ENCODE measurements at regions not wholly inside any gene's neighbourhood (a gene's known extent, or its start where the extent isn't known, plus 50 kb on each side); places are given as distances from the start of the nearest gene placed in this dataset.

- Histone ChIP-seq H3K4me1 (ENCODE audit: control insufficient read depth, insufficient read depth, low read length, poor library complexity, severe bottlenecking) (no peaks in the 10 kb centered on the region), H3K27ac (ENCODE audit: low read depth, low read length, severe bottlenecking) (no peak overlapping the region), H3K4me3 (ENCODE audit: extremely low read depth, insufficient read depth, low read length, poor library complexity, severe bottlenecking) (no peak overlapping the region), H3K36me3 (ENCODE audit: control insufficient read depth, insufficient read depth, low read length) (no peaks in the 10 kb centered on the region), H3K9me3 (ENCODE audit: control insufficient read depth, low read length) (no peaks in the 10 kb centered on the region)
- 74 to 100% methylated on average over 1 to 3 of the region's 3 CpGs for WGBS, 2 experiments (ENCODE audit: insufficient coverage in 2 of 2)
Observed at GRCh38 chr14:55955175-55955574, 163.0 kb upstream of the PELI2 start.

GRCh38 chr14:55957950-55958349 lies 160.3 kb upstream of the PELI2 start:
- Histone ChIP-seq H3K9me3 (ENCODE audit: control insufficient read depth, low read length) (no peaks in the 10 kb centered on the region), H3K27ac (ENCODE audit: low read depth, low read length, severe bottlenecking) (peak overlapping the region; percentile 5), H3K4me1 (ENCODE audit: control insufficient read depth, insufficient read depth, low read length, poor library complexity, severe bottlenecking) (no peaks in the 10 kb centered on the region), H3K4me3 (ENCODE audit: extremely low read depth, insufficient read depth, low read length, poor library complexity, severe bottlenecking) (no peak overlapping the region), H3K36me3 (ENCODE audit: control insufficient read depth, insufficient read depth, low read length) (no peaks in the 10 kb centered on the region)
- 11 to 28% methylated on average over 6 to 7 of the region's 7 CpGs for WGBS, 2 experiments (ENCODE audit: insufficient coverage in 2 of 2)

DNA sequence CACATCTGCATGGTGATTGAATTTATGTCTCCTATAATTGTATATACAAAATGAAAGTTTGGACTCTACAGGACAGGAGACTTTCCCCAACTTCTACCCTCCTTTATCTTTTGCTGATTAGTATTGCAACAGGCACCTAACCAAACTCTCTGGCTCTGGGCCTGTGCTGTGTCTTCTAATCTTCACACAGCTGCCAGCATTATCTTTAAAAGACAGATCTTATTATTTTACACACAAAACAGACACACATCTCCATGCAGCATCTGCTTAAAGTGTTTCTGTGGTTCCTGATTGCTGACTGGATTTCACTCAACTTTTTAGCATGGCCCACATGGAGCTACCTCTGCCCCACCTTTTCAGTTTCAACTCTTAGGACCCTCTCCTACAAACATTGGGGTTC lies 154.9 kb upstream of the PELI2 start:
- Histone ChIP-seq H3K9me3 (ENCODE audit: control insufficient read depth, low read length) (no peaks in the 10 kb centered on the region), H3K27ac (ENCODE audit: low read depth, low read length, severe bottlenecking) (no peak overlapping the region), H3K36me3 (ENCODE audit: control insufficient read depth, insufficient read depth, low read length) (no peaks in the 10 kb centered on the region), H3K4me3 (ENCODE audit: extremely low read depth, insufficient read depth, low read length, poor library complexity, severe bottlenecking) (no peak overlapping the region), H3K4me1 (ENCODE audit: control insufficient read depth, insufficient read depth, low read length, poor library complexity, severe bottlenecking) (peaks cover 5% of the 10 kb centered on the region)

GRCh38 chr14:55964091-55964490 lies 154.1 kb upstream of the PELI2 start:
- H3K4me3 ChIP-seq (ENCODE audit: extremely low read depth, insufficient read depth, low read length, poor library complexity, severe bottlenecking): no peak overlapping the region
- no peaks in the 10 kb centered on the region for H3K36me3 ChIP-seq (ENCODE audit: control insufficient read depth, insufficient read depth, low read length)
- WGBS, 2 experiments (ENCODE audit: insufficient coverage in 2 of 2): 89 to 90% methylated on average over 6 to 8 of the region's 8 CpGs
- no peaks in the 10 kb centered on the region for H3K9me3 ChIP-seq (ENCODE audit: control insufficient read depth, low read length)
- peaks cover 5% of the 10 kb centered on the region for H3K4me1 ChIP-seq (ENCODE audit: control insufficient read depth, insufficient read depth, low read length, poor library complexity, severe bottlenecking)
- peak overlapping the region; percentile 18 for H3K27ac ChIP-seq (ENCODE audit: low read depth, low read length, severe bottlenecking)

- 80 to 84% methylated on average over 2 to 3 of the region's 3 CpGs for WGBS, 2 experiments (ENCODE audit: insufficient coverage in 2 of 2)
- Histone ChIP-seq H3K4me1 (ENCODE audit: control insufficient read depth, insufficient read depth, low read length, poor library complexity, severe bottlenecking) (peaks cover 5% of the 10 kb centered on the region), H3K27ac (ENCODE audit: low read depth, low read length, severe bottlenecking) (no peak overlapping the region), H3K36me3 (ENCODE audit: control insufficient read depth, insufficient read depth, low read length) (no peaks in the 10 kb centered on the region), H3K9me3 (ENCODE audit: control insufficient read depth, low read length) (no peaks in the 10 kb centered on the region), H3K4me3 (ENCODE audit: extremely low read depth, insufficient read depth, low read length, poor library complexity, severe bottlenecking) (no peak overlapping the region)
Observed at GRCh38 chr14:55964821-55965220, 153.4 kb upstream of the PELI2 start.

GRCh38 chr14:55965851-55966250 lies 152.4 kb upstream of the PELI2 start:
- H3K4me3 ChIP-seq (ENCODE audit: extremely low read depth, insufficient read depth, low read length, poor library complexity, severe bottlenecking): no peak overlapping the region
- peaks cover 5% of the 10 kb centered on the region for H3K4me1 ChIP-seq (ENCODE audit: control insufficient read depth, insufficient read depth, low read length, poor library complexity, severe bottlenecking)
- no CpG with 5 or more reads among the region's 2 CpGs for WGBS, 2 experiments (ENCODE audit: insufficient coverage in 2 of 2)
- H3K36me3 ChIP-seq (ENCODE audit: control insufficient read depth, insufficient read depth, low read length): no peaks in the 10 kb centered on the region
- H3K27ac ChIP-seq (ENCODE audit: low read depth, low read length, severe bottlenecking): no peak overlapping the region
- no peaks in the 10 kb centered on the region for H3K9me3 ChIP-seq (ENCODE audit: control insufficient read depth, low read length)

DNA sequence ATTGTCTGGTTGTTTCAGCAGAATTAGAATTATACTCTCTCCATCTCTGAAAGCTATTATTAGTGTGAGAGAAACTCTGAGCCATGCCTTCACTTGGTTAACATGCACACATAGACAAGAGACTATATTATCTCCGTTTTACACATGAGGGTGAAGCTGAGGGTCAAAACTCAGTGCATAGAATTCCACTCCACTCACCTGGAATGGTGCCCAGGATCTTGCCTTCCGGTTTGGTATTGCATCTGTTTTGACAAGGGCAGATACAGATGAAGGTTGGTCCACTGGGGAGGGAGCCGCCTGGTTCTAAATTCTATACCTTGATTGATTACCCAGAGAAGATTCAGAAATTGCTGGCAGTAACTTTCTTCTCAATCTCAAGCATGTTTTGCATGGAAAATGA lies 149.5 kb upstream of the PELI2 start:
- no peaks in the 10 kb centered on the region for H3K36me3 ChIP-seq (ENCODE audit: control insufficient read depth, insufficient read depth, low read length)
- H3K9me3 ChIP-seq (ENCODE audit: control insufficient read depth, low read length): no peaks in the 10 kb centered on the region
- H3K27ac ChIP-seq (ENCODE audit: low read depth, low read length, severe bottlenecking): no peak overlapping the region
- peaks cover 11% of the 10 kb centered on the region for H3K4me1 ChIP-seq (ENCODE audit: control insufficient read depth, insufficient read depth, low read length, poor library complexity, severe bottlenecking)
- H3K4me3 ChIP-seq (ENCODE audit: extremely low read depth, insufficient read depth, low read length, poor library complexity, severe bottlenecking): no peak overlapping the region
- 86 to 89% methylated on average over 1 of the region's 3 CpGs for WGBS, 2 experiments (ENCODE audit: insufficient coverage in 2 of 2)

DNA sequence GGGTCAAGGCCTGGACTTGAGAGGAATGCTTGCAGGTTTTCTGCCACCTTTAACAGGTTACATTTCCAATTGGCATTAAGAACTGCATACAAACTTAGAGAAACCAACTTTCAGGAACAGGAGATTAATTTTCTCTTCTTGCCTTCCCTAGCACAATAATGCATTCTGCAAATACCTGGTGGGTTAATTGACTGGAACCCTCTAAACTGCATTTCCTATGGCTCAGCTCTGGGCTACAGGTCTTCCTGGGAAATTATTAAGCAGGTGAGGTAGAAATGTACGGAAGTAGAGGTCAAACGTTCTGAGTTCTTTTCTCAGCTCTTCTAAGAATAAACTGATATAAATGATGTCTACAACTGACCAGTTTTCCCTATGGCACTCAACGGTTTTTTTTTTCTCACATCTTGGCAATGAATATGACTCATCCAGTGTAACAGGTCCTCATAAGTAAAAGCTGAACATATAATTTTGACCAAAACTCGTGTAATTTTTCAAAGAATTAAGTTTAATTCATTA lies 144.9 kb upstream of the PELI2 start:
- peaks cover 15% of the 10 kb centered on the region for H3K4me1 ChIP-seq (ENCODE audit: control insufficient read depth, insufficient read depth, low read length, poor library complexity, severe bottlenecking)
- no peak overlapping the region for H3K4me3 ChIP-seq (ENCODE audit: extremely low read depth, insufficient read depth, low read length, poor library complexity, severe bottlenecking)
- WGBS, 2 experiments (ENCODE audit: insufficient coverage in 2 of 2): 77% methylated on average over 3 of the region's 4 CpGs; no CpG with 5 or more reads in 1 of the 2 experiments
- no peaks in the 10 kb centered on the region for H3K9me3 ChIP-seq (ENCODE audit: control insufficient read depth, low read length)
- peak overlapping the region; percentile 85 for H3K27ac ChIP-seq (ENCODE audit: low read depth, low read length, severe bottlenecking)
- no peaks in the 10 kb centered on the region for H3K36me3 ChIP-seq (ENCODE audit: control insufficient read depth, insufficient read depth, low read length)

DNA sequence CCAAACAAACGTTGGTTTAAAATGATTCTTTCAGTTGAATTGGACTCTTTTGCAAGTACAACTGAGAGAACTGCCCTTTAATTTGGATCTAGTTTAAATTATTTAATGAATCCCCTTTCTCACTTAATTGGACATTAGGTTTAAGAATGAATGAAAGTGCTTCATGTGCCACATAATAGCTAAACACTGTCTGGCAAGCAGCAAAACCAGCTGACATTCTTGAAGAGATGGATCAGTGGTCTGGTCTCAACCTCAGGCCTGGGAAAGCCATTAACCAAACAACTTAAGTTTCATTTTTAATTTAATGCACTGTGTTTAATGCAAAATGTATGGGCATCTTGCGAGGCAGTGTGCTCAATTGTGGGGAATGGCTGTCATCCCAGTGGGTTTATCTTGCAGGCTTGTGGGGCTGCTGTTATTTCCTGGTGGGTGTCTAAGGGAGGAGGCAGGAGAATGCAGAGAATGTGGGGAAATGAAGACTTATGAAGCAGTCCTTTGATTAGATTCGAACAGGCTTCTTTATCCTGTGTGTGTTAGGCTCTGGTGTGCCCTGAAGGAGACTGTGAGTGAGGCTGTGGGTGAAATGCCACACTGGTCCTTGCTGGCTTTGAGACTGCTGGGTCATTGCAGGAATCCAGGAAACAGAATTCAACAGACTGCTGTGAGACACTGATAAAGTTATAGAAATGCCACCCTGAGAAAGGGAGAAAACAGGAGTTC lies 144.1 kb upstream of the PELI2 start:
- H3K27ac ChIP-seq (ENCODE audit: low read depth, low read length, severe bottlenecking): peak overlapping the region; percentile 85
- H3K9me3 ChIP-seq (ENCODE audit: control insufficient read depth, low read length): no peaks in the 10 kb centered on the region
- WGBS, 2 experiments (ENCODE audit: insufficient coverage in 2 of 2): 75 to 100% methylated on average over 1 of the region's 3 CpGs
- H3K36me3 ChIP-seq (ENCODE audit: control insufficient read depth, insufficient read depth, low read length): no peaks in the 10 kb centered on the region
- no peak overlapping the region for H3K4me3 ChIP-seq (ENCODE audit: extremely low read depth, insufficient read depth, low read length, poor library complexity, severe bottlenecking)
- peaks cover 15% of the 10 kb centered on the region for H3K4me1 ChIP-seq (ENCODE audit: control insufficient read depth, insufficient read depth, low read length, poor library complexity, severe bottlenecking)

DNA sequence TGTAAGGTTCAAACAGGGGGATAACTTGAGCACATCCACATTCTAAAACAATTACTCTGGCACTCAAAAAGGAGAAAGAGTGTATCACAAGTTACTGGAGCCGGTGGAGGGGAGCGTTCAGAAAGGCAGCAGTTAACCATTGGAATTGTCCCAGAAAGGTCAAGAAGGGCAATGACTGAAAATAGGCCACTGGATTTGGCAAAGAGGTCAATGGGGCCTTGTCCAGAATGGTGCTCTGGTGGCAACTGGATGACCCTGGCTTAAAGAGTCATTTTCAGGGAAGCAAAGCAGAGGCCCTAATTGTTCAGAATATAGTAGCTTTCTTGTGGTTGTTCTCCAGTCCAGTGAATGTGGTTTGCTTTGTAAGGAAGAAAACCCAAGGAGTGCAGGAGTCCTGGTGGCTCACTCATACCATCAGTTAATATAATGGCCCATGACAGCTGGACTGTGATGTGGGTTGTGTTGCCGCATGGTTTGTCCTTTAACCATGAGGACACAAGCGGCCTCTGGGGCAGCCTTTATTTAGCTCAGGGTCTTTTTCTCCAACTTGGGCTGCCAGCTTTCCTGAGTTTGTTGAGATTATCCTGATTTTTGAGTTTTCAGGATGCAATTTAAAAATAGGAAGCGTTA lies 142.8 kb upstream of the PELI2 start:
- Histone ChIP-seq H3K36me3 (ENCODE audit: control insufficient read depth, insufficient read depth, low read length) (no peaks in the 10 kb centered on the region), H3K4me3 (ENCODE audit: extremely low read depth, insufficient read depth, low read length, poor library complexity, severe bottlenecking) (no peak overlapping the region), H3K27ac (ENCODE audit: low read depth, low read length, severe bottlenecking) (peak overlapping the region; percentile 85), H3K4me1 (ENCODE audit: control insufficient read depth, insufficient read depth, low read length, poor library complexity, severe bottlenecking) (peaks cover 15% of the 10 kb centered on the region), H3K9me3 (ENCODE audit: control insufficient read depth, low read length) (no peaks in the 10 kb centered on the region)
- 95 to 100% methylated on average over 3 to 4 of the region's 5 CpGs for WGBS, 2 experiments (ENCODE audit: insufficient coverage in 2 of 2)

DNA sequence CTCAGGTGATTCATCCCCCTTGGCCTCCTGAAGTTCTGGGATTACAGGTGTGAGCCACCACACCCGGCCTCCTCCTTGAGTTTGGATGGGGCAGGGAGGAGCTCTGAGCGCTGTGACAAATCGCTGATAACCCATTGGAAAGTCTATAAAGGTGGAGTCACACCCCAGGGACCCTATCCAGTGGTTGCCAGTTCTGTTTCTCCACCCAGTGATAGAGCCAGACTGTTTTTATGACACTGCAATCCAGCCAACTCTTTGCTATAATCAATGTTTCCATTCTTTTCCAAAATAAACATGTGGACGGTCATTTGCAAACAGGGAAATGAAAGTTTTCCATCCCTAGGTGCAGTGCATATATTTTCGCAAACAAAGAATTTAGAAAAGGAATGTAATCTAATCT lies 142.0 kb upstream of the PELI2 start:
- Histone ChIP-seq H3K9me3 (ENCODE audit: control insufficient read depth, low read length) (no peaks in the 10 kb centered on the region), H3K4me1 (ENCODE audit: control insufficient read depth, insufficient read depth, low read length, poor library complexity, severe bottlenecking) (peaks cover 15% of the 10 kb centered on the region), H3K4me3 (ENCODE audit: extremely low read depth, insufficient read depth, low read length, poor library complexity, severe bottlenecking) (no peak overlapping the region), H3K27ac (ENCODE audit: low read depth, low read length, severe bottlenecking) (no peak overlapping the region), H3K36me3 (ENCODE audit: control insufficient read depth, insufficient read depth, low read length) (no peaks in the 10 kb centered on the region)
- 90 to 98% methylated on average over 4 to 5 of the region's 5 CpGs for WGBS, 2 experiments (ENCODE audit: insufficient coverage in 2 of 2)

Data from mesodermal cell (in vitro differentiated cells).